D341Med (cell line): ENCODE measurements at regions not wholly inside any gene's neighbourhood (a gene's known extent, or its start where the extent isn't known, plus 50 kb on each side); places are given as distances from the start of the nearest gene placed in this dataset.
"Not testable (repeated sequence)": the region's sequence is repeated elsewhere in the genome, so short reads cannot be mapped to it uniquely, and the experiment has no call there.

Experiments used
- DNase-seq: peaks from one replicate; pipeline ENCODE4 v3.0.0; 2012; ENCODE audit warnings: low spot score

- DNase-seq, result not testable (repeated sequence)
These were observed 95.6 kb upstream of the NOTCH2NLA start for GRCh38 chr1:146324463-146324862.

- not testable (repeated sequence) for DNase-seq
These were observed 94.5 kb upstream of the NOTCH2NLA start for GRCh38 chr1:146323302-146323701.

GRCh38 chr1:146322893-146323292 is 94.1 kb upstream of the NOTCH2NLA start:
- not testable (repeated sequence) for DNase-seq

- not testable (repeated sequence) for DNase-seq
These were observed 89.9 kb upstream of the NOTCH2NLA start for GRCh38 chr1:146318715-146319114.

- not testable (repeated sequence) for DNase-seq
These were observed 89.0 kb upstream of the NOTCH2NLA start for GRCh38 chr1:146317785-146318184.

- not testable (repeated sequence) for DNase-seq
These were observed 85.8 kb upstream of the NOTCH2NLA start for GRCh38 chr1:146314449-146315246.

GRCh38 chr1:146310579-146310978 is 81.8 kb upstream of the NOTCH2NLA start:
- DNase-seq, result not testable (repeated sequence)

GRCh38 chr1:146309427-146309826 is 80.6 kb upstream of the NOTCH2NLA start:
- DNase-seq, result not testable (repeated sequence)

- DNase-seq, result not testable (repeated sequence)
These were observed 80.1 kb upstream of the NOTCH2NLA start for GRCh38 chr1:146308892-146309291.

- DNase-seq, result not testable (repeated sequence)
These were observed 79.3 kb upstream of the NOTCH2NLA start for GRCh38 chr1:146308152-146308551.

GRCh38 chr1:146307632-146308031 is 78.8 kb upstream of the NOTCH2NLA start:
- DNase-seq, result not testable (repeated sequence)

- DNase-seq, result not testable (repeated sequence)
These were observed 77.8 kb upstream of the NOTCH2NLA start for GRCh38 chr1:146306651-146307050.

GRCh38 chr1:146305442-146305841 is 76.6 kb upstream of the NOTCH2NLA start:
- DNase-seq, result not testable (repeated sequence)

- not testable (repeated sequence) for DNase-seq
These were observed 69.7 kb upstream of the NOTCH2NLA start for GRCh38 chr1:146298575-146298897.

GRCh38 chr1:146297781-146298574 is 69.2 kb upstream of the NOTCH2NLA start:
- not testable (repeated sequence) for DNase-seq

GRCh38 chr1:146292940-146293936 is 64.4 kb upstream of the NOTCH2NLA start:
- DNase-seq, result not testable (repeated sequence)

GRCh38 chr1:146292424-146292823 is 63.6 kb upstream of the NOTCH2NLA start:
- not testable (repeated sequence) for DNase-seq

- DNase-seq, result not testable (repeated sequence)
These were observed 59.1 kb upstream of the NOTCH2NLA start for GRCh38 chr1:146287881-146288280.

GRCh38 chr1:146284760-146285159 is 55.9 kb upstream of the NOTCH2NLA start:
- not testable (repeated sequence) for DNase-seq

- DNase-seq, result not testable (repeated sequence)
These were observed 54.7 kb upstream of the NOTCH2NLA start for GRCh38 chr1:146283527-146283880.

GRCh38 chr1:146282807-146283526 is 54.1 kb upstream of the NOTCH2NLA start:
- DNase-seq, result not testable (repeated sequence)
